SH-SY5Y (cell line): ENCODE measurements at regions not wholly inside any gene's neighbourhood (a gene's known extent, or its start where the extent isn't known, plus 50 kb on each side); places are given as distances from the start of the nearest gene placed in this dataset.

ENCODE experiments used
- GATA2 ChIP-seq: IDR thresholded peaks from 2 replicates; pipeline ENCODE4 v1.6.1; 2011; ENCODE audit warnings: mild to moderate bottlenecking, low read depth, low read length
- GATA3 ChIP-seq: IDR thresholded peaks from 2 replicates; pipeline ENCODE4 v1.6.1; 2011; ENCODE audit warnings: low read depth, mild to moderate bottlenecking, low read length, moderate library complexity

GRCh38 chr14:54094765-54095164 is 138.1 kb upstream of the BMP4 start:
- TF ChIP-seq GATA3 (no peak), GATA2 (no peak)
